GM12878 (cell line): ENCODE measurements at regions not wholly inside any gene's neighbourhood (a gene's known extent, or its start where the extent isn't known, plus 50 kb on each side); places are given as distances from the start of the nearest gene placed in this dataset.

Experiments
- CTCF ChIP-seq, 3 experiments: IDR thresholded peaks in 2 of 3; conservative IDR thresholded peaks in 1 of 3; 2 replicates each; pipeline ENCODE4 v1.5.1; 2011; ENCODE audit warnings: low read depth in 3 of 3, low read length in 3 of 3, mild to moderate bottlenecking in 3 of 3, control low read depth in 2 of 3, moderate library complexity in 2 of 3, inconsistent platforms in 1 of 3, mixed read lengths in 1 of 3; ENCODE audit not compliant: control insufficient read depth in 2 of 3, insufficient read depth in 1 of 3; ENCODE audit errors: extremely low read depth in 1 of 3
- POLR2AphosphoS2 ChIP-seq: IDR thresholded peaks from 2 replicates; pipeline ENCODE4 v1.6.1; 2011; ENCODE audit warnings: low read depth, mild to moderate bottlenecking, low read length, improper control_type of control experiment, moderate library complexity

DNA sequence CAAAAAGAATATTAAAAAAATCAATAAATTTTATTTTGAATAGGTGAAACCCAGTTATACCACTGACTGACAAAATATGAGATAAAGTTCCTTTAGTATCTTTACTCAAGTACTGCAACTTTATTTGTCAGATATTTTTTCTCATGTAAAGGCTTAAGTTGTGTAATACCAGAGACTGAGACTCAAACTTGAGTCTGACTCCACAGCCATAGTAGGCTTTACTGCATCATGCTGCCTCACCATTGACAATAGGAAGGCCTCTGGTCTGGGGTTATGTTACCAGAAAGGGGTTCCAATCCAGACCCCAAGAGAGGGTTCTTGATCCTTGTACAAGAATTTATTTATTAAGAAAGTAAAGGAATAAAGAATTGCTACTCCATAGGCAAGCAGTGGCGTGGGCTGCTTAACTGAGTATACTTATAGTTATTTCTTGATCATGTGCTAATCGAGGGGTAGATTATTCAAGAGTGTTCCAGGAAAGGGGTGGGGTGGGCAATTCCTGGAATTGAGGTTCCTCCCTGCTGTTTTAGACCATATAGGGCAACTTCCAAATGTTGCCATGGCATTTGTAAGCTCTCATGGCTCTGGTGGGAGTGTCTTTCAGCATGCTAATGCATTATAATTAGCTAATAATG lies 187.4 kb upstream of the WSB1 start:
- TF ChIP-seq CTCF (IDR thresholded peaks at IDR 0.05 in 2 of 3, conservative IDR thresholded peaks at IDR 0.05 in 1 of 3; ENCODE audit: control insufficient read depth in 2 of 3, extremely low read depth in 1 of 3, insufficient read depth in 1 of 3, low read depth in 3 of 3, low read length in 3 of 3) (no peak), POLR2AphosphoS2 (no peak)
